CD14-positive monocyte (primary cell): ENCODE measurements at regions not wholly inside any gene's neighbourhood (a gene's known extent, or its start where the extent isn't known, plus 50 kb on each side); places are given as distances from the start of the nearest gene placed in this dataset.

ENCODE experiments used
- DNase-seq, 3 donors: peaks; one replicate each; pipeline ENCODE4 v3.0.0-alpha.2; 2011 to 2022
- H2AFZ ChIP-seq: 2 replicates; pipeline ENCODE4 v1.6.0; 2012; ENCODE audit warnings: mild to moderate bottlenecking, low read depth, low read length, inconsistent platforms; ENCODE audit not compliant: insufficient read depth, poor library complexity, severe bottlenecking
- H3K27ac ChIP-seq, 2 donors: 1 replicate in 1 of 2; 2 replicates in 1 of 2; pipeline ENCODE4 v1.5.1; 2012 to 2013; ENCODE audit warnings: low read length in 2 of 2, control low read depth in 1 of 2, inconsistent platforms in 1 of 2, low read depth in 1 of 2, mild to moderate bottlenecking in 1 of 2
- H3K27me3 ChIP-seq, 2 donors: one replicate each; pipeline versions ENCODE4 v1.6.0 to v1.6.1; 2011 to 2013; ENCODE audit warnings: low read length in 2 of 2; ENCODE audit not compliant: control insufficient read depth in 2 of 2, insufficient read depth in 2 of 2
- H3K36me3 ChIP-seq, 2 donors: replicated peaks in 1 of 2; 1 replicate in 1 of 2; 2 replicates in 1 of 2; pipeline versions ENCODE4 v1.5.1 to v1.6.1; 2012 to 2013; ENCODE audit warnings: low read length in 2 of 2, control low read depth in 1 of 2, inconsistent platforms in 1 of 2, mild to moderate bottlenecking in 1 of 2; ENCODE audit not compliant: insufficient read depth in 2 of 2, control insufficient read depth in 1 of 2
- H3K4me1 ChIP-seq, 2 donors: 1 replicate in 1 of 2; 2 replicates in 1 of 2; pipeline versions ENCODE4 v1.5.1 to v1.6.1; 2012 to 2013; ENCODE audit warnings: low read length in 2 of 2, control low read depth in 1 of 2, inconsistent platforms in 1 of 2, mild to moderate bottlenecking in 1 of 2, moderate library complexity in 1 of 2; ENCODE audit not compliant: insufficient read depth in 2 of 2, control insufficient read depth in 1 of 2
- H3K4me2 ChIP-seq: replicated peaks from 2 replicates; pipeline ENCODE3; 2012; ENCODE audit warnings: low read length, moderate library complexity, mild to moderate bottlenecking; ENCODE audit not compliant: poor library complexity, severe bottlenecking; ENCODE audit errors: extremely low read depth
- H3K4me3 ChIP-seq, 3 experiments: fragments of 200-600 bp in 1 of 3; sonication (generic) in 1 of 3; replicated peaks in 1 of 3; 1 replicate in 2 of 3; 2 replicates in 1 of 3; pipeline ENCODE4 v1.5.1; 2011 to 2013; ENCODE audit warnings: low read length in 3 of 3, mild to moderate bottlenecking in 3 of 3, control low read depth in 2 of 3, low read depth in 2 of 3, inconsistent platforms in 1 of 3, moderate library complexity in 1 of 3
- H3K79me2 ChIP-seq: 2 replicates; pipeline ENCODE4 v1.6.0; 2012; ENCODE audit warnings: mild to moderate bottlenecking, control low read depth, inconsistent platforms, low read length, moderate library complexity; ENCODE audit not compliant: insufficient read depth
- H3K9ac ChIP-seq: 2 replicates; pipeline ENCODE4 v1.6.0; 2017; ENCODE audit warnings: low read length, mild to moderate bottlenecking; ENCODE audit not compliant: insufficient read depth, poor library complexity, severe bottlenecking
- H3K9me3 ChIP-seq, 2 donors: replicated peaks in 1 of 2; 1 replicate in 1 of 2; 2 replicates in 1 of 2; pipeline versions ENCODE4 v1.5.1 to v1.6.1; 2012 to 2013; ENCODE audit warnings: low read length in 2 of 2, control low read depth in 1 of 2; ENCODE audit not compliant: control insufficient read depth in 1 of 2, insufficient read depth in 1 of 2
- H4K20me1 ChIP-seq: 2 replicates; pipeline ENCODE4 v1.6.0; 2012; ENCODE audit warnings: mild to moderate bottlenecking, low read length, control low read depth, moderate library complexity; ENCODE audit not compliant: insufficient read depth
- H3K27ac Mint-ChIP-seq, 7 donors: one replicate each; pipeline ENCODE4 v1.8.0; 2020; ENCODE audit warnings: mild to moderate bottlenecking in 7 of 7, mixed read lengths in 7 of 7, moderate library complexity in 6 of 7, inconsistent platforms in 2 of 7
- H3K27me3 Mint-ChIP-seq, 3 donors: one replicate each; pipeline ENCODE4 v1.8.0; 2021 to 2022; ENCODE audit warnings: low read depth in 3 of 3, mild to moderate bottlenecking in 3 of 3, mixed read lengths in 3 of 3, moderate library complexity in 3 of 3, inconsistent platforms in 1 of 3
- H3K36me3 Mint-ChIP-seq, 2 donors: one replicate each; pipeline ENCODE4 v1.8.0; 2020; ENCODE audit warnings: mixed read lengths in 2 of 2, inconsistent platforms in 1 of 2, mild to moderate bottlenecking in 1 of 2
- H3K4me1 Mint-ChIP-seq: one replicate; pipeline ENCODE4 v1.8.0; 2020; ENCODE audit warnings: mild to moderate bottlenecking, mixed read lengths
- H3K4me3 Mint-ChIP-seq, 2 donors: one replicate each; pipeline ENCODE4 v1.8.0; 2020; ENCODE audit warnings: mild to moderate bottlenecking in 2 of 2, mixed read lengths in 2 of 2, moderate library complexity in 1 of 2
- H3K9me3 Mint-ChIP-seq, 7 donors: one replicate each; pipeline ENCODE4 v1.8.0; 2020 to 2022; ENCODE audit warnings: mixed read lengths in 7 of 7, mild to moderate bottlenecking in 6 of 7, moderate library complexity in 6 of 7, inconsistent platforms in 2 of 7
- CTCF ChIP-seq: fragments of 200-600 bp; IDR thresholded peaks from one replicate; pipeline ENCODE4 v1.8.0; 2022; ENCODE audit warnings: antibody characterized with exemption, mild to moderate bottlenecking
- WGBS: methylation state at CpG from one replicate; pipeline ENCODE4 v1.1.5; 2013; ENCODE audit warnings: missing lambda C conversion rate; ENCODE audit not compliant: insufficient coverage; 5-methylcytosine and 5-hydroxymethylcytosine counted together
- intact Hi-C, 2 donors: fragments of 100-400 bp; cut with micrococcal nuclease; formaldehyde crosslinking; loops; one replicate each; pipeline versions ENCODE4 v1.15.0 to v1.15.1; 2023

GRCh38 chr19:31955061-31955460 lies 390.3 kb upstream of the ZNF507 start:
- peaks cover 0 to 4% of the 10 kb centered on the region in 2 donors for H3K9me3 ChIP-seq
- no peaks in the 10 kb centered on the region for H3K36me3 Mint-ChIP-seq
- H3K4me3 ChIP-seq, result no peak overlapping the region
- H3K9me3 Mint-ChIP-seq, result peaks cover 3 to 14% (median 8%) of the 10 kb centered on the region in 7 donors
- TF ChIP-seq CTCF, result no peak
- no peak overlapping the region for H3K27ac Mint-ChIP-seq
- no peak overlapping the region for H3K27ac ChIP-seq
- WGBS, result 90% methylated on average over 2 of the region's 3 CpGs
- H3K27me3 Mint-ChIP-seq, result peaks cover 0 to 7% (median 1%) of the 10 kb centered on the region in 3 donors
- DNase-seq, result no peak
- no peak overlapping the region for H3K4me3 Mint-ChIP-seq
- no peaks in the 10 kb centered on the region for H4K20me1 ChIP-seq
- no peak overlapping the region for H2AFZ ChIP-seq
- no peaks in the 10 kb centered on the region for H3K4me1 ChIP-seq
- no peaks in the 10 kb centered on the region for H3K4me1 Mint-ChIP-seq
- H3K4me2 ChIP-seq, result no peak overlapping the region
- H3K27me3 ChIP-seq, result no peaks in the 10 kb centered on the region
- H3K79me2 ChIP-seq, result no peaks in the 10 kb centered on the region
- H3K36me3 ChIP-seq, result no peaks in the 10 kb centered on the region
- H3K9ac ChIP-seq, result no peak overlapping the region
- intact Hi-C loops, result no loop called here

GRCh38 chr19:31955884-31956283 lies 389.5 kb upstream of the ZNF507 start:
- no peaks in the 10 kb centered on the region for H3K36me3 ChIP-seq
- Mint-ChIP-seq H3K27ac (no peak overlapping the region), H3K9me3 (peaks cover 3 to 14% (median 6%) of the 10 kb centered on the region in 7 donors), H3K4me1 (no peaks in the 10 kb centered on the region), H3K27me3 (peaks cover 0 to 7% (median 1%) of the 10 kb centered on the region in 3 donors), H3K4me3 (no peak overlapping the region), H3K36me3 (no peaks in the 10 kb centered on the region)
- TF ChIP-seq CTCF, result no peak
- no peak for DNase-seq
- no peaks in the 10 kb centered on the region for H4K20me1 ChIP-seq
- H2AFZ ChIP-seq, result no peak overlapping the region
- 100% methylated on average over 3 of the region's 6 CpGs for WGBS
- no peak overlapping the region for H3K9ac ChIP-seq
- H3K4me1 ChIP-seq, result no peaks in the 10 kb centered on the region
- intact Hi-C loops, result no loop called here
- peaks cover 0 to 4% of the 10 kb centered on the region in 2 donors for H3K9me3 ChIP-seq
- no peaks in the 10 kb centered on the region for H3K79me2 ChIP-seq
- no peak overlapping the region for H3K27ac ChIP-seq
- H3K4me2 ChIP-seq, result no peak overlapping the region
- H3K4me3 ChIP-seq, result no peak overlapping the region
- no peaks in the 10 kb centered on the region for H3K27me3 ChIP-seq
